Activated B cell treated with CpG ODN at 0.5 μM for 24 hours (primary cell): ENCODE measurements at regions not wholly inside any gene's neighbourhood (a gene's known extent, or its start where the extent isn't known, plus 50 kb on each side); places are given as distances from the start of the nearest gene placed in this dataset.

ENCODE experiments used
- ATAC-seq: fragments of 200-7000 bp; cut with Tn5 transposase; one replicate; pipeline ENCODE4 v1.10.0; 2021; ENCODE audit warnings: low read depth, mild to moderate bottlenecking, moderate library complexity
- CTCF ChIA-PET: fragments of 350-600 bp; sonication (Branson Sonifier 250); formaldehyde crosslinking; loops from one replicate; lab custom pipeline; 2021; ENCODE audit warnings: antibody characterized with exemption; lab: Charles Lee
- POLR2A ChIA-PET: fragments of 350-600 bp; sonication (Branson Sonifier 250); formaldehyde crosslinking; loops from one replicate; lab custom pipeline; 2021; ENCODE audit warnings: antibody characterized with exemption; lab: Charles Lee
- DNase-seq: peaks from one replicate; pipeline ENCODE4 v3.0.0; 2022
- H3K27ac Mint-ChIP-seq: one replicate; pipeline ENCODE4 v1.8.0; 2020; ENCODE audit warnings: mixed read lengths
- H3K27me3 Mint-ChIP-seq: one replicate; pipeline ENCODE4 v1.8.0; 2021; ENCODE audit warnings: mixed read lengths
- H3K36me3 Mint-ChIP-seq: one replicate; pipeline ENCODE4 v1.8.0; 2021; ENCODE audit warnings: low read depth, mixed read lengths
- H3K4me1 Mint-ChIP-seq: one replicate; pipeline ENCODE4 v1.8.0; 2021; ENCODE audit warnings: mixed read lengths
- H3K4me3 Mint-ChIP-seq: one replicate; pipeline ENCODE4 v1.8.0; 2020; ENCODE audit warnings: mild to moderate bottlenecking, mixed read lengths
- H3K9me3 Mint-ChIP-seq: one replicate; pipeline ENCODE4 v1.8.0; 2020; ENCODE audit warnings: mixed read lengths
- intact Hi-C: fragments of 100-400 bp; cut with micrococcal nuclease; formaldehyde crosslinking; loops from one replicate; pipeline ENCODE4 v1.15.1; 2024
- TF ChIP-seq, protein P1 (sequence below): fragments of 200-600 bp; IDR thresholded peaks from one replicate; pipeline ENCODE4 v1.8.0; 2022; ENCODE audit warnings: antibody characterized with exemption, mild to moderate bottlenecking

DNA sequence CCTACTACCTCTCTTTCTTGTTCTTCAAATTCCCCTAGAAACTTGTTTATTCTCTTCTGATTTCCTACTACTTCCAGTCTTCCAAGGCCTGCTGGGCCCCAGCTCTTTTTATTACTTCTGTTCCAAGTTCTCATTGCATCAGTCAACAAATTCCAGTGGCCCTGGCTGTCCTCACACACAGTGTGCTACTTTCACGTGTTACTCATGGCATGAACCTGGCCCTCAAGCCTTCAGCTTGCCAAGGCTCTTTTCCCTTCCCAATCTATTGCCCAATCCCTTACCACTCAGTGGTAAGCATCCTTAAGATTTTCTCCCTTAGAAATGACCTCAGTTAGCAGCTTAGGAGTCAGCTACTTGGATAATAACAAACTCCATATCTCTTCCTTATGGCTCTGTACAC is 613.5 kb downstream of the LMO4 start:
- POLR2A ChIA-PET: no interaction called here
- Mint-ChIP-seq H3K4me3 (no peak overlapping the region), H3K9me3 (no peaks in the 10 kb centered on the region), H3K36me3 (no peaks in the 10 kb centered on the region), H3K27me3 (no peaks in the 10 kb centered on the region), H3K4me1 (no peaks in the 10 kb centered on the region), H3K27ac (no peak overlapping the region)
- ATAC-seq (no peak), DNase-seq (no peak)
- TF ChIP-seq, protein P1, sequence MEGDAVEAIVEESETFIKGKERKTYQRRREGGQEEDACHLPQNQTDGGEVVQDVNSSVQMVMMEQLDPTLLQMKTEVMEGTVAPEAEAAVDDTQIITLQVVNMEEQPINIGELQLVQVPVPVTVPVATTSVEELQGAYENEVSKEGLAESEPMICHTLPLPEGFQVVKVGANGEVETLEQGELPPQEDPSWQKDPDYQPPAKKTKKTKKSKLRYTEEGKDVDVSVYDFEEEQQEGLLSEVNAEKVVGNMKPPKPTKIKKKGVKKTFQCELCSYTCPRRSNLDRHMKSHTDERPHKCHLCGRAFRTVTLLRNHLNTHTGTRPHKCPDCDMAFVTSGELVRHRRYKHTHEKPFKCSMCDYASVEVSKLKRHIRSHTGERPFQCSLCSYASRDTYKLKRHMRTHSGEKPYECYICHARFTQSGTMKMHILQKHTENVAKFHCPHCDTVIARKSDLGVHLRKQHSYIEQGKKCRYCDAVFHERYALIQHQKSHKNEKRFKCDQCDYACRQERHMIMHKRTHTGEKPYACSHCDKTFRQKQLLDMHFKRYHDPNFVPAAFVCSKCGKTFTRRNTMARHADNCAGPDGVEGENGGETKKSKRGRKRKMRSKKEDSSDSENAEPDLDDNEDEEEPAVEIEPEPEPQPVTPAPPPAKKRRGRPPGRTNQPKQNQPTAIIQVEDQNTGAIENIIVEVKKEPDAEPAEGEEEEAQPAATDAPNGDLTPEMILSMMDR: no peak
- CTCF ChIA-PET: interaction anchor here (2.5 kb wide), 1 partner anchor 11 kb away, joined by 10 read pairs; no protein-coding TSS in a partner anchor
- intact Hi-C loops: no loop called here

DNA sequence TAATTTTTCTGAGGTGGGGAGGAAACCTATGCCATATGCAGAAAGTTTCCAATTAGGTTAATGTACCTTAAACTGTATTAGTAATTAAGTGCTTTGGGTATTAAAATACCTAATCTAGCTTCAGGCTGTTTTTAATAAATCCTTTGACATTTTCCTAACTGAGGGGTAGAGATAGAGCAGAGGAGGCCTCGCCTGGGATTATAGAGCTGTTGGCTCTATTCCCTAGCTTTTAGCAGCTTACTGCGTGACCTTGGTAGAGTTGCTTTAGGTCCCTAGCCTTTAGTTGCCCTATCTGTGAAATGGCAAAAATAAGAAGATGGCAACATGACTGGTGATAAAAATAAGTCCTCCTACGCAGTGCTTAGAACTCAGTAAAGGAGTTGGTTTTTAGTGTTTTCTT is 621.0 kb downstream of the LMO4 start:
- intact Hi-C loops: loop anchor here (5.0 to 10.0 kb wide), 5 partner anchors 137 to 797 kb away; no protein-coding TSS in a partner anchor
- CTCF ChIA-PET: interaction anchor here (1.5 kb wide), 1 partner anchor 623 kb away, joined by 3 read pairs; no protein-coding TSS in a partner anchor

DNA sequence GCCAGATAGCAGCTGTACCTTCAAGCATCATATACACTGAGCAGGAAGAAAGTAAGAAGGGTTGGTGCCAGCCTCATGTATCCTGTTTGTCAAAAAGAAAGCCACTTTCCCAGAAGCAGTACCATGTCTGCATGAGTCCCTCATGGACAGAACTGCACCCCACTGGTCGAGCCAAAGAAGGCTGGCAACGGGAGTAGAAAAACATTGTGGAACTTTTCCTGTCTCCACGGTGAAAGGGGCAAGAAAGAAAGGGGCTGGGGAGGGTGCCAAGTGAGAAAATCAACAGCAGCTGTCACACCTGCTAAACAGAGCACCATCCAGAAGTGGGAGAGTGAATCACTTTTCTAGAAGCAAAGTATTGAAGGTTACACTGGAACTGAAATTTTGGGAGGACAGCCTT is 621.7 kb downstream of the LMO4 start:
- H3K4me3 Mint-ChIP-seq: no peak overlapping the region
- ATAC-seq (no peak), DNase-seq (no peak)
- no peaks in the 10 kb centered on the region for H3K9me3 Mint-ChIP-seq
- no peaks in the 10 kb centered on the region for H3K27me3 Mint-ChIP-seq
- no peaks in the 10 kb centered on the region for H3K36me3 Mint-ChIP-seq
- CTCF ChIA-PET: interaction anchor here (1.5 kb wide), 1 partner anchor 624 kb away, joined by 3 read pairs; no protein-coding TSS in a partner anchor
- TF ChIP-seq, protein P1: no peak
- H3K4me1 Mint-ChIP-seq: peaks cover 14% of the 10 kb centered on the region
- POLR2A ChIA-PET: no interaction called here
- intact Hi-C loops: loop anchor here (5.0 to 10.0 kb wide), 5 partner anchors 138 to 798 kb away; no protein-coding TSS in a partner anchor
- H3K27ac Mint-ChIP-seq: no peak overlapping the region

More for the DNA sequence above, 621.0 kb downstream of the LMO4 start:
- no peak for DNase-seq
- no peaks in the 10 kb centered on the region for H3K36me3 Mint-ChIP-seq
- no peak overlapping the region for H3K27ac Mint-ChIP-seq
- POLR2A ChIA-PET: no interaction called here
- H3K27me3 Mint-ChIP-seq: no peaks in the 10 kb centered on the region
- H3K4me1 Mint-ChIP-seq: peaks cover 14% of the 10 kb centered on the region
- H3K4me3 Mint-ChIP-seq: no peak overlapping the region
- no peak for ATAC-seq
- no peaks in the 10 kb centered on the region for H3K9me3 Mint-ChIP-seq
- TF ChIP-seq, protein P1: no peak

DNA sequence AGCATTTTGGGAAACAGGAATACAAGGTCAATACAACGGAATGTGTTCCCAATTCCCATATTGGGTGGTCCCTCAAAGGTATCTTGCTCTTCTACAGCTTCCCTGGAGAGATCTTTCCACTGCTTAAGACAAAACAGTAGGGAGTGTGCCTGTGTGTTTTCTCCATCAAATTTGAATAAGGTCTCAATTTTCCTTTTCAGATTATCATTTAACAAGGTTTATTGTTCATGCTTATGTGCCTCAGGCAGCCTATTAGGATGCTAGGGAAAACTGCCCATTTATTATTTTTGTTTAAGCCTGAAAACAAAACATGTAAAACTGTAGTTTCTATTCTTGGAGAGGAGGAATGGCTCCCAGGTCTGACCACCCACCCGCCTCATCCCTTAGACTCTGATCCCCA is 622.7 kb downstream of the LMO4 start:
- H3K36me3 Mint-ChIP-seq: no peaks in the 10 kb centered on the region
- intact Hi-C loops: loop anchor here (5.0 to 10.0 kb wide), 5 partner anchors 139 to 799 kb away; no protein-coding TSS in a partner anchor
- POLR2A ChIA-PET: no interaction called here

DNA sequence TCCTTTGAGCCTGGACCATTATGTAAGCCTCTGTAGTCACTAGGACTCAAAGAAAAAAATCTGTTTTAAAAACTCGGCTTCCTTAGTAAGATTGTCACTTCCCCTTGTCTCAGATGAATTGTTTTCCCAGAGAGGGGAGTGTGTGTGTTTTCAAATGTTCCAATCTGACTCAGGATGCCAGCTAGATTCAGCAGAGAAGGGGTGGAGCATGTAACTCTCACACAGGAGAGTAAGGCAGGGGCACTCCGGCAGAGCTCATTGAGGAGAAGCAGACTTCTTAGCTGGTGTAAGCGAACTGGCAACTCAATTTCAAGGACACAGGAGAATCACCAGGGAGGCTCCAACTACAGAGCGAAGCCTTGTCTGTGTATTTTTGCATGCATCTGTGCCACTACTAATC is 623.2 kb downstream of the LMO4 start:
- no peaks in the 10 kb centered on the region for H3K36me3 Mint-ChIP-seq
- TF ChIP-seq, protein P1: no peak
- peaks cover 14% of the 10 kb centered on the region for H3K4me1 Mint-ChIP-seq
- H3K27ac Mint-ChIP-seq: no peak overlapping the region
- intact Hi-C loops: loop anchor here (5.0 to 10.0 kb wide), 5 partner anchors 140 to 800 kb away; no protein-coding TSS in a partner anchor
- no peaks in the 10 kb centered on the region for H3K27me3 Mint-ChIP-seq
- no peaks in the 10 kb centered on the region for H3K9me3 Mint-ChIP-seq
- ChIA-PET POLR2A (no interaction called here), CTCF (interaction anchor here (0.8 to 4.5 kb wide), 4 partner anchors 329 to 658 kb away, joined by 3 to 82 read pairs (median 40); no protein-coding TSS in a partner anchor)
- DNase-seq (no peak), ATAC-seq (no peak)
- no peak overlapping the region for H3K4me3 Mint-ChIP-seq

More for the DNA sequence above, 622.7 kb downstream of the LMO4 start:
- TF ChIP-seq, protein P1: no peak
- ATAC-seq (no peak), DNase-seq (no peak)
- CTCF ChIA-PET: interaction anchor here (1.1 to 4.5 kb wide), 3 partner anchors 626 to 658 kb away, joined by 3 to 82 read pairs (median 77); no protein-coding TSS in a partner anchor
- Mint-ChIP-seq H3K4me3 (no peak overlapping the region), H3K4me1 (peaks cover 14% of the 10 kb centered on the region), H3K9me3 (no peaks in the 10 kb centered on the region), H3K27me3 (no peaks in the 10 kb centered on the region), H3K27ac (no peak overlapping the region)
